VCaP (cell line): ENCODE measurements at regions not wholly inside any gene's neighbourhood (a gene's known extent, or its start where the extent isn't known, plus 50 kb on each side); places are given as distances from the start of the nearest gene placed in this dataset.

Experiments used
- H3K27ac ChIP-seq: fragments of 450-650 bp; 2 replicates; pipeline ENCODE4 v1.5.1; 2017
- CTCF ChIP-seq: fragments of 450-650 bp; conservative IDR thresholded peaks from 2 replicates; pipeline ENCODE4 v1.5.1; 2017; ENCODE audit warnings: mild to moderate bottlenecking, moderate library complexity

- TF ChIP-seq CTCF: no peak
- peak overlapping the region; percentile 58; the same call in 1 of the 2 replicates for H3K27ac ChIP-seq
Measured at GRCh38 chr3:177604181-177604580, 406.9 kb upstream of the TBL1XR1 start.

GRCh38 chr3:177606891-177607290 is 409.6 kb upstream of the TBL1XR1 start:
- no peak for TF ChIP-seq CTCF
- H3K27ac ChIP-seq: no peak overlapping the region

- no peak overlapping the region for H3K27ac ChIP-seq
- TF ChIP-seq CTCF: no peak
Measured at GRCh38 chr3:177607589-177607988, 410.3 kb upstream of the TBL1XR1 start.

GRCh38 chr3:177608443-177608842 is 411.2 kb upstream of the TBL1XR1 start:
- no peak for TF ChIP-seq CTCF
- H3K27ac ChIP-seq: no peak overlapping the region

GRCh38 chr3:177609613-177610012 is 412.3 kb upstream of the TBL1XR1 start:
- TF ChIP-seq CTCF: no peak
- H3K27ac ChIP-seq: no peak overlapping the region

GRCh38 chr3:177610262-177610661 is 413.0 kb upstream of the TBL1XR1 start:
- no peak for TF ChIP-seq CTCF
- H3K27ac ChIP-seq: peak overlapping the region; percentile 49; the same call in 1 of the 2 replicates

- peak overlapping the region; percentile 49 for H3K27ac ChIP-seq
- TF ChIP-seq CTCF: no peak
Measured at GRCh38 chr3:177610686-177611633, 413.7 kb upstream of the TBL1XR1 start.
